ENCODE measurements at regions not wholly inside any gene's neighbourhood (a gene's known extent, or its start where the extent isn't known, plus 50 kb on each side); places are given as distances from the start of the nearest gene placed in this dataset.
A peak's percentile ranks its signal among the peaks of the same experiment; 100 is the strongest.

DNA sequence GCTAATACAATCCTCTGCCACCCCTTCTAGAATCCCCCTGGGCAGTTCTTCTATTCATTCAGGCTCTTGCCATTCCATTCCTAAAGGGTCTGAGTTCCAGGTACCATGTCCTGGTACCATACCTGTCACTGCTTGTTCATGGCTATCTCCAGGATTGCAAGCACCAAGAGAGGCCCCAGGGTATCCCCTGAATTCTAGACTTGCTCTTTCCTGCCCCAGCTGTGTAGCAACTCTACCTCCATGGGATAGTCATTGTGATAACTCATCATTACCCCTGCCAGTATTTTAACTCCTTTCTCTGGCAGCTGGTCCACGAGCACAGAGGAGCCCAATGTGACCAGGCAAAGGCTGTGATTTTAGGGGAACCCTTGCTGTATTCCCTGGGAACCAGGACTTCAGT lies 143.7 kb upstream of the CDH5 start:
- no peaks in the 10 kb centered on the region for H3K36me3 Mint-ChIP-seq (ENCODE audit: insufficient read depth in 2 of 2)
- peaks cover 0 to 1% of the 10 kb centered on the region in 2 donors for H3K9me3 Mint-ChIP-seq
- H3K4me1 Mint-ChIP-seq (ENCODE audit: low read depth) = no peaks in the 10 kb centered on the region
- no peak overlapping the region for H3K4me3 Mint-ChIP-seq
- no peak for DNase-seq
- no peaks in the 10 kb centered on the region for H3K27me3 Mint-ChIP-seq (ENCODE audit: low read depth)
- H3K27ac Mint-ChIP-seq = no peak overlapping the region
- ATAC-seq (replicated peaks in 1 of 2) = no peak

DNA sequence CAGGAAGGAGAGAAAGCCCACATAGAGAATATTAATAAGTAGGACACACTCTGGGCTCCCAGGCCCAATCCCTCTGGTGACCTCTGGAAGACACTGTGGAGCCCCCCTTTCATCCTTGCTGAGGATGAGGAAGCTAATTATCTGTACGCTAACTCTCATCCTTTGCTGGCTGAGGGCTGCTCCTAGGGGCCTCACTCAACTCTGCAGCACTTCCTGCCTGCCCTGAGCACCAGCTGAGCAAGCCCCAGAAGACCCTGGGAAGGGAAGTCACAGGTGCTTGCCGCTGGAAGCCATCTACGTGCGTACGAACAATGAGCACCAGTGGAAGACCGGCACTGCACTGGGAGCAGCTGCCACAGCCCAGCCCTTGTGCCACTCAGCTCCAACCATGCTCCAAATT lies 145.8 kb upstream of the CDH5 start:
- Mint-ChIP-seq H3K4me3 (no peak overlapping the region), H3K27ac (no peak overlapping the region), H3K36me3 (ENCODE audit: insufficient read depth in 2 of 2) (no peaks in the 10 kb centered on the region), H3K4me1 (ENCODE audit: low read depth) (no peaks in the 10 kb centered on the region), H3K9me3 (peaks cover 0 to 1% of the 10 kb centered on the region in 2 donors), H3K27me3 (ENCODE audit: low read depth) (no peaks in the 10 kb centered on the region)
- ATAC-seq (replicated peaks in 1 of 2) = no peak
- DNase-seq = no peak

DNA sequence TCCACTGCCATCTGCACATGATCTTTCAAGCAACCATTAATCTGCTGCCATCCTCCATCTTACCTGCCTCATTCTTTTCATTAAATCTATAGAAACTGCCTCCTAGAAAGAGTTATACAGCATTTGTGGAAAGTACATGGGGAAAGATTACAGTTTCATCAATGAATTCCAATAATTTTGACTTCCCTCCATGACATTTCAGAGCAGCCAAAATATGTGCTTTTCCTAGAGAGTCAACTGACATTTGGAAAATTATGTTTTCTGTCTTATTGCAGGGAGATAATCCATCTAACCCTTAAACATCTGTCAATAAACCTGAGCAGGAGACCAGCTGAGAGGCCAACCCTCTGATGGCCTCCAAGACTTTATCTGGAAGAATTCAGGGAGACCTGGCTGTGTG lies 147.0 kb upstream of the CDH5 start:
- peaks cover 0 to 1% of the 10 kb centered on the region in 2 donors for H3K9me3 Mint-ChIP-seq
- H3K27me3 Mint-ChIP-seq (ENCODE audit: low read depth) = no peaks in the 10 kb centered on the region
- ATAC-seq (replicated peaks in 1 of 2) (no peak), DNase-seq (no peak)
- no peaks in the 10 kb centered on the region for H3K36me3 Mint-ChIP-seq (ENCODE audit: insufficient read depth in 2 of 2)
- no peak overlapping the region for H3K27ac Mint-ChIP-seq
- H3K4me1 Mint-ChIP-seq (ENCODE audit: low read depth) = no peaks in the 10 kb centered on the region
- no peak overlapping the region for H3K4me3 Mint-ChIP-seq

DNA sequence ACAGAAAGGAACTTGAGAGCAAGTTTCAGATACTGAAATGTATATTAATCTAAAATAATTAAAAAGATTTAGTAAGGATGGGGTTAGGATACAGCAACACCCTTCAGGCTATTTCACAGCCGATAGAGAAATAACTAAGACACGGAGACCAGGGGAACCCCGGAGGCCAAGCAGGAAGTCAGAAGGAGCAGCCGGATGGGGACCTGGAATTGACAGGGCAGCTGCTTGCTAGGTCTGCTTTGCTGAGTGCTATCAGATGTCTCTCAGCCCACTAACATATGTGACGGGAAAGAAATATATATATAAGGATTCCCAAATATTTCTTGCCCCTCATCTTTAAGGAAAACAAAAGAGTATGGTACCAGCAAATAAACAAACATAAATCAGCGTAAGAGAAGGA lies 154.1 kb upstream of the CDH5 start:
- H3K4me3 Mint-ChIP-seq = no peak overlapping the region

DNA sequence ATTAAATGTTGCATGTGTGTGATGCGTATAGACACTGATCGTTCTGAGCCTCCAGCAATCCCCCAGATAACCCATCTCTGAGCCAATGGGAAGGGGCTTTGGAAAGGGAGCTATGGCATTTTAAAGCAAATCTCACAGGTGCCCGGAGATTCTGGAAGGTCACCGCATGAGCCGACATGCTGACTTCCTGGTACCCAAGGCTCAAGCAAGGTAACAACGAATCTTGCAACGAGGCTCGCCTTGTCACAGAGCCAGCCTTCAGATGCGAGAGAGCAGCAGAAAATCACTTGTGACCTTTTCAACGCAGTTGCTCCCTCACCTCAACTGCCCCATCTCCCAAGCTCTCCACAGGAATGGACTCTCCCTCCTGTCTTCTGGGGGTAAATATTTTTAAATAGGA lies 154.8 kb upstream of the CDH5 start:
- Mint-ChIP-seq H3K4me3 (no peak overlapping the region), H3K9me3 (no peaks in the 10 kb centered on the region), H3K27me3 (ENCODE audit: low read depth) (no peaks in the 10 kb centered on the region), H3K36me3 (ENCODE audit: insufficient read depth in 2 of 2) (no peaks in the 10 kb centered on the region), H3K4me1 (ENCODE audit: low read depth) (no peaks in the 10 kb centered on the region), H3K27ac (no peak overlapping the region)
- ATAC-seq (replicated peaks in 1 of 2) = no peak
- no peak for DNase-seq

More for the DNA sequence above, 154.1 kb upstream of the CDH5 start:
- H3K27ac Mint-ChIP-seq = no peak overlapping the region
- no peaks in the 10 kb centered on the region for H3K36me3 Mint-ChIP-seq (ENCODE audit: insufficient read depth in 2 of 2)
- DNase-seq = no peak
- no peaks in the 10 kb centered on the region for H3K9me3 Mint-ChIP-seq
- ATAC-seq (replicated peaks in 1 of 2) = no peak
- H3K4me1 Mint-ChIP-seq (ENCODE audit: low read depth) = no peaks in the 10 kb centered on the region
- no peaks in the 10 kb centered on the region for H3K27me3 Mint-ChIP-seq (ENCODE audit: low read depth)

DNA sequence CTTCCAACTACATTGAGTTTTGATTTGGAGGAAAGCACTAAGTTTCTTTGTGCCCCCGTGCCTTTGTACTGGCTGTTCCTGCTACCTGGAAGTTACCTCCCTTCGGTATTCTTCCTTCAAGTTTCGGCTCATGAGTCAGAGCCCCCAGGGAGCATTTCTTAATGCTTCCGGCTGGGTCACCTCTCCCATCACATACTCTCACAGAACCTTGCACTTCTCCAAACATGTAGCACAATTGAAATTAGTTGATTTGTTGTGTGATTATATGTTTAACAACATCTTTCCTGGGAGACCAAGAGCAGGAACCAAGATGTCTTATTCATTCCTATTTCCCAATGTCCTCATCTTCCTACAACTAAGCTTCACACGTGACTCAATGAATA lies 158.6 kb upstream of the CDH5 start:
- no peaks in the 10 kb centered on the region for H3K36me3 Mint-ChIP-seq (ENCODE audit: insufficient read depth in 2 of 2)
- no peak for ATAC-seq (replicated peaks in 1 of 2)
- H3K27me3 Mint-ChIP-seq (ENCODE audit: low read depth) = no peaks in the 10 kb centered on the region
- H3K9me3 Mint-ChIP-seq = no peaks in the 10 kb centered on the region
- DNase-seq = no peak
- H3K27ac Mint-ChIP-seq = no peak overlapping the region
- H3K4me1 Mint-ChIP-seq (ENCODE audit: low read depth) = no peaks in the 10 kb centered on the region
- no peak overlapping the region for H3K4me3 Mint-ChIP-seq

DNA sequence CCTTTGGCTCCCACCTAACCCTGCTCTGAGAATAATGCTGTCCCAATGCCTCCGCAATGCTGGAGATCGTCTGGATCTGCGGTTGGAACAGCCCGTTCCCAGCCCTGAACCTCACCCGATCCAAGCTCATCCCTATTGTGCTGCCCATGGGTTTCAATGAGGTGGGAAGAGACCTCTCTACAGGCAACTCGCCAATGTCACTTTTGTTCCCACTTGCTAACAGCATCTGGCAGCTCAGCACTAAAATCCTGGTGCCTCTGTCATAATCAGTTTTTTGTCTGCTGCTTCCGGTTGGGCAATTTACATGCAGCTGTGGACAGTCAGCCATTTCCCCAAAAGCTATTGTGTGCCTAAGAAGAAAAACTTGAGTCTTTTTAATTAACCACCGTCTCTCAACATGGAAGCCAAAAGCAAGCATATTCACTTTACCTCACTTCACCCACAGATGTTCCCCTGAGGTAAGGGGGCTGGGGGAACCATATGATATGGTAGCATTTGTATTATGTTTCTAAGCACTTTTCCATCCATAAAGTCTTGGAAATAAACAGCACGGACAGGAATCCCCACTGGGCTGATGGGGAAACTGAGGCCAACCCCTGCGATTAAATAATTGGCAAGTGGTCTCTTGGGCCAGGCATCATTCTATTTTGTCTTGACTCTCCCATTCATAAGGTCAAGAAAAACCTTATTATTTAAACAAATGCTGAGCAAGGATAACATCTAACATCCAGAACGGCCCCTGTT lies 159.2 kb upstream of the CDH5 start:
- Mint-ChIP-seq H3K4me1 (ENCODE audit: low read depth) (no peaks in the 10 kb centered on the region), H3K4me3 (no peak overlapping the region), H3K27ac (no peak overlapping the region), H3K36me3 (ENCODE audit: insufficient read depth in 2 of 2) (no peaks in the 10 kb centered on the region), H3K27me3 (ENCODE audit: low read depth) (no peaks in the 10 kb centered on the region), H3K9me3 (no peaks in the 10 kb centered on the region)
- DNase-seq (no peak), ATAC-seq (replicated peaks in 1 of 2) (no peak)

DNA sequence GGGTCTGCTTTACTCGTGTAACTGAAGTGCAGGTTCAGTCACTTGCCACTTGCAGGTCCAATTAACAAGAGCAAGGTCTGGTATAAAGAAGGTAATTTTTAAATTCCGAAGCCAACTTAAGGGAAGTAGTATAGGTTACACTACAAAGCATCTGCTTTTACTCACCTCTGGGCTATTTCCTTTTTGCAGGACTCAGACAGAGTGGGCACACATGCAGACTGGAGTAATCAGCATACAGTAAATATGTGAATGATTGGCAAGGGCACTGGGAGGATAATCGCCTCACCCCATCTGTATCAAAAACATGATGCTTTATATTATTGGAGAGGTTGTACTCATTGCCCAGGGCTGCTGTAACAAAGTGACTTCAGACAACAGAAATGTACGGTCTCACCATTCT lies 160.1 kb upstream of the CDH5 start:
- no peaks in the 10 kb centered on the region for H3K4me1 Mint-ChIP-seq (ENCODE audit: low read depth)
- H3K27me3 Mint-ChIP-seq (ENCODE audit: low read depth) = no peaks in the 10 kb centered on the region
- no peaks in the 10 kb centered on the region for H3K9me3 Mint-ChIP-seq
- H3K36me3 Mint-ChIP-seq (ENCODE audit: insufficient read depth in 2 of 2) = no peaks in the 10 kb centered on the region
- H3K27ac Mint-ChIP-seq = no peak overlapping the region
- H3K4me3 Mint-ChIP-seq = no peak overlapping the region
- DNase-seq (no peak), ATAC-seq (replicated peaks in 1 of 2) (no peak)

DNA sequence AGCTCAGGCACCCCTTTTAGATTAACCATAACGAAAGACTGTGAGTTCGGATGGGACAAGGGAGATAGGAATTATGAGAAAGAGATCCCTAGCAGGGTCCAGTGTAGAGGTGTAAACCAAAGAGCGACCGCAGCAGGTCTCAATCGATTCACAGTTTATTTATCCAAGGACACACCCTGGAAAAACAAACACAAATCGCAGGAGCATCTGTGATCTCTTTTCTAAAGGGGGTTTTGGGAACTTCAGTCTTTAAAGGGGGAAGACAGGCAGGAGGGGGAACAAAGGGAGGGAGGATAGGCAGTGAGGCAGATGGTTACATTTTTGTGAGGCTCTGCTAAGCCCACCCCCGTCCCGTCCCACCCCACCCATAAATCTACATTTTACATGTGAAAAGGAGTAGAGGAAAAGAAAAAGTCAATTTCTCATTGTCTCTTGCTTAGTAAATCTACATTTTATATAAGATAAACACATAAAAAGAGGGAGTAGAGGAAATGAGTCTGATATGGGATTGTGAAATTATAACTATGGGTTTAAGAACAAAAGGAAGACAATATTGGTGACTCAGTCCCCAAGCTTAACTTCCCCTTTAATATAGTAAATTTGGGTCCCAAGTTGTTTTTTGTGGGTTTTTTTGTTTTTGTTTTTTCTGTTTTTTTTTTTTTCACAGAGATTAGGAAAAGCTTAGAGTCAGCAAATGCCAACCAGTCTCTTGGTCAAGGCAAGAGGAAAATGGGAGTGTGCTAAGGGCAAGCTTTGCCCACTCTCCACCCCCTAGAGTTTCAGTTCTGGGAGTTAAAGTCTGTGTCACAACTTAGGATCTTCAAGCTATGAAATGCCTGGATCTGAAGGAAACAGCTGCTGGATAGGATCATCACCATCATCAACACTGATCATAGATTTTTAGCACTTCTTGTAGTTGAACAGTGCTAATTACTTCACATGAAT lies 160.9 kb upstream of the CDH5 start:
- ATAC-seq (replicated peaks in 1 of 2) (no peak), DNase-seq (no peak)
- Mint-ChIP-seq H3K4me1 (ENCODE audit: low read depth) (no peaks in the 10 kb centered on the region), H3K9me3 (no peaks in the 10 kb centered on the region), H3K27ac (peak overlapping the region; percentile 35), H3K4me3 (no peak overlapping the region), H3K27me3 (ENCODE audit: low read depth) (no peaks in the 10 kb centered on the region), H3K36me3 (ENCODE audit: insufficient read depth in 2 of 2) (no peaks in the 10 kb centered on the region)

DNA sequence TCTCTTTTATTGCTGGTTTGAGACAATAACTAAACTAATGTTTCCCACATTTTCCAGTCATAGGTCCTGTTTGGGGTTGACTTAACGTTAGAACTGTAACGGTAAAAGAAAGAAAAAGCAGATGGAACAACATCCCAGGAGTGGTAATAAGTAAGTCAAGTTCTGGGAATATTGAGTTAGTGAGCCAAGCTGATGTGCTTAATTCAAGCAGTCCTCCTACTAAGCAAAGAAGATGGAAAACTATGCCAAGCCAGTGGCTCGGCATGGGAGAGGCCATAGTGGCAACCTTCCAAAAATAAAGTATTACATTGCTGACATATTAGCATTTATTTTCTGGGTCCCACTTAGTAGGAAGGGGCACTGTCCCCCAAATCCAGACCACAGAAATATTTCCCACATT lies 161.7 kb upstream of the CDH5 start:
- Mint-ChIP-seq H3K4me3 (no peak overlapping the region), H3K4me1 (ENCODE audit: low read depth) (no peaks in the 10 kb centered on the region)
- ATAC-seq (replicated peaks in 1 of 2) = no peak

DNA sequence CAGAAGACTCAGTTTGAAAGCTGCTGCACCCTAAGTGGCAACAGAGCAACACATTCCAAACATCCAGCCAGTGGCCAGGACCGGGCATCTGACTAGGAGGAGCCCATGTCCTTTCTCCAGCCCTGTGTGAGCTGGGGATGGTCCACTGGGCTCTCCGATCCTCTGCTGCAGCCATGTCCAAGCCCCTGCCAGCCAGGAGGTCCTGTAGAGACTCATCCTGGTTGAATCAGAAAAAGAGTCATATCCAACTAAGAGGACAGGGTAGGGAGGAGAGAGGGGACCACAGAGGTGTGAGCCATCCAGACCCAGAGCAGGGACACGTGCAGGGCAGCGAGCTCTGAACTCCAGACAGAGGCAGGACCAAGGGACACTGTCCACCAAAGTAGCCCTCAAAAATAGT lies 163.0 kb upstream of the CDH5 start:
- H3K36me3 Mint-ChIP-seq (ENCODE audit: insufficient read depth in 2 of 2) = no peaks in the 10 kb centered on the region
- no peak overlapping the region for H3K27ac Mint-ChIP-seq
- no peaks in the 10 kb centered on the region for H3K4me1 Mint-ChIP-seq (ENCODE audit: low read depth)
- H3K4me3 Mint-ChIP-seq = no peak overlapping the region
- no peak for DNase-seq
- ATAC-seq (replicated peaks in 1 of 2) = no peak
- no peaks in the 10 kb centered on the region for H3K27me3 Mint-ChIP-seq (ENCODE audit: low read depth)
- H3K9me3 Mint-ChIP-seq = no peaks in the 10 kb centered on the region

More for the DNA sequence above, 161.7 kb upstream of the CDH5 start:
- no peak for DNase-seq
- no peak overlapping the region for H3K27ac Mint-ChIP-seq
- H3K36me3 Mint-ChIP-seq (ENCODE audit: insufficient read depth in 2 of 2) = no peaks in the 10 kb centered on the region
- H3K9me3 Mint-ChIP-seq = no peaks in the 10 kb centered on the region
- H3K27me3 Mint-ChIP-seq (ENCODE audit: low read depth) = no peaks in the 10 kb centered on the region

DNA sequence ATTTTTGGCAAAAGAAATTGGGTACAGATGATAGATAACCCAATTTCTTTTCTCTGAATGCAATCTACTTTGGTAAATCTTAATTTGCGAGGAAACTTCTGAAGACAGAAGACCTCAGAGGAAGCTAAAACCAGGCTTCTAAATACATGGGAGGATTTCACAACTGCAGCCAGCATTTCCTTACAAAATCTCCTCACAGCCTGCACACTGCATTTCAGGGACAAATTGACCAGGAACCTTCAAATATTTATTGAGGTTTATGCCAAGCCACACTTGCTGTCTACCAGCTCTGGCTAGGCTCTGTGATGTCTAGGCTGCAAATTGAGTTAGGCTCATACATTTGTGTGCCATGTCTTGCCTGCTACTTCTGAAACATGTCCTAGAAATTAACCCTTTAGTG lies 167.3 kb upstream of the CDH5 start:
- Mint-ChIP-seq H3K27me3 (ENCODE audit: low read depth) (peaks cover 7% of the 10 kb centered on the region), H3K27ac (no peak overlapping the region), H3K9me3 (no peaks in the 10 kb centered on the region), H3K4me3 (no peak overlapping the region), H3K4me1 (ENCODE audit: low read depth) (no peaks in the 10 kb centered on the region), H3K36me3 (ENCODE audit: insufficient read depth in 2 of 2) (no peaks in the 10 kb centered on the region)
- no peak for ATAC-seq (replicated peaks in 1 of 2)
- no peak for DNase-seq

DNA sequence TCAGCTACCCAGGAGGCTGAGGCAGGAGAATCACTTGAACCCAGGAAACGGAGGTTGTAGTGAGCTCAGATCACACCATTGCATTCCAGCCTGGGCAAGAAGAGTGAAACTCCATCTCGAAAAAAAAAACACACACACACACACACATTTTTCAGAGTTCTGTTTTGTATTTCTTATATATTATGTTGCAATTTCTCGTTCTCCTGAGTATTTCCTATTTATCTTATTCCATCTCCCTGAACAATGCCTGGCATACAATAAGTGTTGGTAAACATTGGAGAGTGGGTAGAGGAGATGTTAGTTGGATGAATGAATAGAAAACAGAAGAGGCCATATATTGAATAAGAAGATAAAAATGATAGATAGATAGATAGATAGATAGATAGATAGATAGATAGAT lies 167.8 kb upstream of the CDH5 start:
- no peak for ATAC-seq (replicated peaks in 1 of 2)
- Mint-ChIP-seq H3K27me3 (ENCODE audit: low read depth) (peaks cover 10% of the 10 kb centered on the region), H3K9me3 (no peaks in the 10 kb centered on the region), H3K4me3 (no peak overlapping the region), H3K36me3 (ENCODE audit: insufficient read depth in 2 of 2) (no peaks in the 10 kb centered on the region), H3K4me1 (ENCODE audit: low read depth) (no peaks in the 10 kb centered on the region), H3K27ac (no peak overlapping the region)
- no peak for DNase-seq
